Keratinocyte (primary cell): ENCODE measurements at regions not wholly inside any gene's neighbourhood (a gene's known extent, or its start where the extent isn't known, plus 50 kb on each side); places are given as distances from the start of the nearest gene placed in this dataset.

Source experiments
- CTCF ChIP-seq, 3 experiments: IDR thresholded peaks in 1 of 3; conservative IDR thresholded peaks in 1 of 3; optimal IDR thresholded peaks in 1 of 3; 2 replicates in 2 of 3; 3 replicates in 1 of 3; pipeline versions ENCODE3 to v1.5.1; 2011; ENCODE audit warnings: low read length in 3 of 3, mild to moderate bottlenecking in 3 of 3, moderate library complexity in 2 of 3, control low read depth in 1 of 3, inconsistent platforms in 1 of 3; ENCODE audit not compliant: insufficient read depth in 2 of 3; ENCODE audit errors: extremely low read depth in 1 of 3
- EZH2 ChIP-seq: IDR thresholded peaks from one replicate; pipeline ENCODE4 v1.6.1; 2012; ENCODE audit warnings: inconsistent platforms, mild to moderate bottlenecking, low read length, moderate library complexity

GRCh38 chr15:38646716-38647115 is 82.1 kb upstream of the RASGRP1 start:
- no peak for TF ChIP-seq CTCF (optimal IDR thresholded peaks at IDR 0.05 in 1 of 3, IDR thresholded peaks at IDR 0.05 in 1 of 3, conservative IDR thresholded peaks at IDR 0.05 in 1 of 3; ENCODE audit: extremely low read depth in 1 of 3, insufficient read depth in 2 of 3, low read length in 3 of 3)
- TF ChIP-seq EZH2, result no peak
